ENCODE measurements at regions not wholly inside any gene's neighbourhood (a gene's known extent, or its start where the extent isn't known, plus 50 kb on each side); places are given as distances from the start of the nearest gene placed in this dataset.

- no peak overlapping the region for H3K4me2 ChIP-seq (ENCODE audit: control insufficient read depth, extremely low read depth, insufficient read depth, low read depth, low read length)
- H3K36me3 ChIP-seq (ENCODE audit: control insufficient read depth in 2 of 2, extremely low read depth in 1 of 2, insufficient read depth in 2 of 2, low read length in 2 of 2): no peaks in the 10 kb centered on the region
- no peaks in the 10 kb centered on the region for H3K9me1 ChIP-seq (ENCODE audit: control insufficient read depth, extremely low read depth, insufficient read depth, low read length)
- no peak for TF ChIP-seq EZH2 (IDR thresholded peaks at IDR 0.05; ENCODE audit: low read length)
- TF ChIP-seq CTCF (optimal IDR thresholded peaks at IDR 0.05 in 1 of 3, IDR thresholded peaks at IDR 0.05 in 1 of 3, conservative IDR thresholded peaks at IDR 0.05 in 1 of 3; ENCODE audit: extremely low read depth in 1 of 3, insufficient read depth in 2 of 3, low read length in 3 of 3): no peak
- no peaks in the 10 kb centered on the region for H3K27me3 ChIP-seq (ENCODE audit: control insufficient read depth, extremely low read depth, insufficient read depth, low read length)
- H3K9ac ChIP-seq (ENCODE audit: control insufficient read depth, extremely low read depth, insufficient read depth, low read length): no peak overlapping the region
- FAIRE-seq (no peak), DNase-seq (ENCODE audit: low read depth, low spot score) (no peak)
- dilution Hi-C loops (cut with MboI; ENCODE audit: extremely low pct_ligation_motif_present, low sequenced_read_pairs): no loop called here
- no peak overlapping the region for H3K4me3 ChIP-seq (ENCODE audit: control insufficient read depth in 2 of 3, extremely low read depth in 1 of 3, insufficient read depth in 2 of 3, low read depth in 1 of 3, low read length in 3 of 3)
- no peak overlapping the region for H2AFZ ChIP-seq (ENCODE audit: control insufficient read depth, low read length)
- H3K27ac ChIP-seq (ENCODE audit: control insufficient read depth, insufficient read depth, low read length): no peak overlapping the region
- H3K9me3 ChIP-seq (ENCODE audit: control insufficient read depth, low read depth, low read length): no peaks in the 10 kb centered on the region
- peaks cover 4% of the 10 kb centered on the region for H3K4me1 ChIP-seq (ENCODE audit: control insufficient read depth, extremely low read depth, insufficient read depth, low read length)
- H3K79me2 ChIP-seq (ENCODE audit: control insufficient read depth, insufficient read depth, low read length): no peaks in the 10 kb centered on the region
- H4K20me1 ChIP-seq (ENCODE audit: control insufficient read depth, extremely low read depth, insufficient read depth, low read length): no peaks in the 10 kb centered on the region
Measured at GRCh38 chr10:121099592-121099991, 248.4 kb downstream of the WDR11 start.

GRCh38 chr10:121101561-121101960, 250.4 kb downstream of the WDR11 start:
- no peaks in the 10 kb centered on the region for H3K79me2 ChIP-seq (ENCODE audit: control insufficient read depth, insufficient read depth, low read length)
- dilution Hi-C loops (cut with MboI; ENCODE audit: extremely low pct_ligation_motif_present, low sequenced_read_pairs): no loop called here
- no peak for TF ChIP-seq CTCF (optimal IDR thresholded peaks at IDR 0.05 in 1 of 3, IDR thresholded peaks at IDR 0.05 in 1 of 3, conservative IDR thresholded peaks at IDR 0.05 in 1 of 3; ENCODE audit: extremely low read depth in 1 of 3, insufficient read depth in 2 of 3, low read length in 3 of 3)
- TF ChIP-seq EZH2 (IDR thresholded peaks at IDR 0.05; ENCODE audit: low read length): no peak
- H3K27ac ChIP-seq (ENCODE audit: control insufficient read depth, insufficient read depth, low read length): no peak overlapping the region
- DNase-seq (ENCODE audit: low read depth, low spot score) (no peak), FAIRE-seq (no peak)
- no peak overlapping the region for H3K4me3 ChIP-seq (ENCODE audit: control insufficient read depth in 2 of 3, extremely low read depth in 1 of 3, insufficient read depth in 2 of 3, low read depth in 1 of 3, low read length in 3 of 3)
- no peaks in the 10 kb centered on the region for H3K9me1 ChIP-seq (ENCODE audit: control insufficient read depth, extremely low read depth, insufficient read depth, low read length)
- H3K9ac ChIP-seq (ENCODE audit: control insufficient read depth, extremely low read depth, insufficient read depth, low read length): no peak overlapping the region
- no peaks in the 10 kb centered on the region for H4K20me1 ChIP-seq (ENCODE audit: control insufficient read depth, extremely low read depth, insufficient read depth, low read length)
- peaks cover 9% of the 10 kb centered on the region for H3K4me1 ChIP-seq (ENCODE audit: control insufficient read depth, extremely low read depth, insufficient read depth, low read length)
- H3K36me3 ChIP-seq (ENCODE audit: control insufficient read depth in 2 of 2, extremely low read depth in 1 of 2, insufficient read depth in 2 of 2, low read length in 2 of 2): no peaks in the 10 kb centered on the region
- no peak overlapping the region for H3K4me2 ChIP-seq (ENCODE audit: control insufficient read depth, extremely low read depth, insufficient read depth, low read depth, low read length)
- no peaks in the 10 kb centered on the region for H3K9me3 ChIP-seq (ENCODE audit: control insufficient read depth, low read depth, low read length)
- H3K27me3 ChIP-seq (ENCODE audit: control insufficient read depth, extremely low read depth, insufficient read depth, low read length): no peaks in the 10 kb centered on the region
- no peak overlapping the region for H2AFZ ChIP-seq (ENCODE audit: control insufficient read depth, low read length)
